PC-3 (cell line): ENCODE measurements at regions not wholly inside any gene's neighbourhood (a gene's known extent, or its start where the extent isn't known, plus 50 kb on each side); places are given as distances from the start of the nearest gene placed in this dataset.

Experiments used
- ATAC-seq: fragments of 200-7000 bp; cut with Tn5 transposase; 2 replicates; pipeline ENCODE4 v1.9.1; 2020; ENCODE audit warnings: mild to moderate bottlenecking, moderate library complexity
- BruUV-seq: library from RNA; stranded (reverse); fragments of 400-500 nt; replicated peaks from 2 replicates; lab custom pipeline; 2021; lab: Mats Ljungman, UMichigan
- CTCF ChIA-PET: fragments of 300-600 bp; sonication (Branson Sonifier 250); formaldehyde crosslinking; loops from one replicate; lab custom pipeline; 2022; ENCODE audit warnings: antibody characterized with exemption; lab: Charles Lee
- POLR2A ChIA-PET: fragments of 300-600 bp; sonication (Branson Sonifier 250); formaldehyde crosslinking; loops from one replicate; lab custom pipeline; 2022; ENCODE audit warnings: antibody characterized with exemption; ENCODE audit not compliant: unreplicated experiment; lab: Charles Lee
- DNase-seq: peaks from one replicate; pipeline ENCODE4 v3.0.0-alpha.2; 2015
- H2AFZ ChIP-seq: fragments of 300-600 bp; sonication (generic); 2 replicates; pipeline ENCODE4 v1.6.0; 2016; ENCODE audit warnings: antibody characterized with exemption, low read length
- H3F3A ChIP-seq: fragments of 300-600 bp; sonication (generic); one replicate; pipeline ENCODE4 v1.6.0; 2017; ENCODE audit warnings: antibody characterized with exemption, low read length, control low read depth, mild to moderate bottlenecking; ENCODE audit not compliant: unreplicated experiment
- H3K27ac ChIP-seq: fragments of 300-600 bp; sonication (generic); 2 replicates; pipeline ENCODE4 v1.5.1; 2016; ENCODE audit warnings: mild to moderate bottlenecking, low read length
- H3K27me3 ChIP-seq: fragments of 300-600 bp; sonication (generic); 2 replicates; pipeline ENCODE4 v1.6.1; 2016; ENCODE audit warnings: low read length, mixed read lengths
- H3K36me3 ChIP-seq: fragments of 300-600 bp; sonication (generic); 2 replicates; pipeline ENCODE4 v1.6.1; 2016; ENCODE audit warnings: low read depth, mixed run types, low read length, mixed read lengths
- H3K4me1 ChIP-seq: fragments of 300-600 bp; sonication (generic); 2 replicates; pipeline ENCODE4 v1.5.1; 2016; ENCODE audit warnings: low read length; ENCODE audit not compliant: insufficient read depth
- H3K4me2 ChIP-seq: fragments of 300-600 bp; sonication (generic); 2 replicates; pipeline ENCODE4 v1.6.0; 2016; ENCODE audit warnings: low read length
- H3K4me3 ChIP-seq: fragments of 300-600 bp; sonication (generic); 2 replicates; pipeline ENCODE4 v1.5.1; 2016; ENCODE audit warnings: mild to moderate bottlenecking, low read length, mixed read lengths
- H3K79me2 ChIP-seq: fragments of 300-600 bp; sonication (generic); 2 replicates; pipeline ENCODE4 v1.6.1; 2017; ENCODE audit warnings: low read length, mixed read lengths
- H3K9ac ChIP-seq: fragments of 300-600 bp; sonication (generic); 2 replicates; pipeline ENCODE4 v1.6.0; 2016; ENCODE audit warnings: mild to moderate bottlenecking, low read length
- H3K9me2 ChIP-seq: fragments of 300-600 bp; sonication (generic); replicated peaks from 2 replicates; pipeline ENCODE4 v1.6.1; 2016; ENCODE audit warnings: mixed run types, low read length, mixed read lengths
- H3K9me3 ChIP-seq: fragments of 300-600 bp; sonication (generic); 2 replicates; pipeline ENCODE4 v1.6.1; 2016; ENCODE audit warnings: low read length, mixed read lengths
- H4K20me1 ChIP-seq: fragments of 300-600 bp; sonication (generic); 2 replicates; pipeline ENCODE4 v1.6.1; 2016; ENCODE audit warnings: low read length, mixed read lengths
- EZH2 ChIP-seq: fragments of 300-600 bp; sonication (generic); IDR thresholded peaks from one replicate; pipeline ENCODE4 v1.6.1; 2017; ENCODE audit warnings: antibody characterized with exemption, mild to moderate bottlenecking, low read length; ENCODE audit not compliant: unreplicated experiment
- EZH2phosphoT487 ChIP-seq: fragments of 300-600 bp; sonication (generic); IDR thresholded peaks from 2 replicates; pipeline ENCODE4 v1.6.1; 2018; ENCODE audit warnings: mild to moderate bottlenecking, antibody characterized with exemption, low read length, borderline replicate concordance
- intact Hi-C: fragments of 100-400 bp; cut with micrococcal nuclease; formaldehyde crosslinking; loops from 2 replicates; pipeline ENCODE4 v1.9.0; 2023
- TF ChIP-seq, protein P1 (sequence below): fragments of 300-600 bp; sonication (generic); conservative IDR thresholded peaks from 2 replicates; pipeline ENCODE4 v1.5.1; 2017; ENCODE audit warnings: antibody characterized with exemption, low read depth, mild to moderate bottlenecking, low read length

DNA sequence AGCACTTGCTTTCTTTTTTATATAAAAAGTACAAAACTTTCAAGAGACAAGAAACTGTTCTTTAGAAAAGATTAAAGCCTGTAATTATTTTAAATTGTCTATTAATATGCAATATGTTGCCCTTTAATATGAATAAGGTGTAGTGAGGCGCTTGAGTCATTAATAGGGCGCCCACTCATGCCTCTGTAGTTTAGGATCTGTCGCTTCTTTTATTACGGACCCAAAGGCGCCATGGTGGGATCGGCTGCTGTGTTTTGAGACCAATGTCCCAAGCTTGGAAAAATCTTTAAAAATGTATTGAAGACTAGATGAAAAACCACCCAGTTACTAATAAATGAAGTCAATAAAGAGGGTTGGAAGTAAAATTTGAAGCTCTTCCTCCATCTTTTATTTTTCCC lies 259.5 kb upstream of the MEIS2 start:
- no peak for TF ChIP-seq EZH2
- Histone ChIP-seq H3K79me2 (no peaks in the 10 kb centered on the region), H3K4me1 (no peaks in the 10 kb centered on the region), H3K27me3 (peaks cover 89% of the 10 kb centered on the region), H3K27ac (no peak overlapping the region), H4K20me1 (no peaks in the 10 kb centered on the region), H3F3A (no peaks in the 10 kb centered on the region), H3K9me2 (no peaks in the 10 kb centered on the region), H3K4me2 (no peak overlapping the region), H2AFZ (no peak overlapping the region), H3K36me3 (no peaks in the 10 kb centered on the region), H3K9me3 (no peaks in the 10 kb centered on the region), H3K9ac (no peak overlapping the region), H3K4me3 (no peak overlapping the region)
- CTCF ChIA-PET: no interaction called here
- POLR2A ChIA-PET: no interaction called here
- no peak for ATAC-seq
- intact Hi-C loops: no loop called here
- BruUV-seq: no TSS peak
- no peak for DNase-seq

DNA sequence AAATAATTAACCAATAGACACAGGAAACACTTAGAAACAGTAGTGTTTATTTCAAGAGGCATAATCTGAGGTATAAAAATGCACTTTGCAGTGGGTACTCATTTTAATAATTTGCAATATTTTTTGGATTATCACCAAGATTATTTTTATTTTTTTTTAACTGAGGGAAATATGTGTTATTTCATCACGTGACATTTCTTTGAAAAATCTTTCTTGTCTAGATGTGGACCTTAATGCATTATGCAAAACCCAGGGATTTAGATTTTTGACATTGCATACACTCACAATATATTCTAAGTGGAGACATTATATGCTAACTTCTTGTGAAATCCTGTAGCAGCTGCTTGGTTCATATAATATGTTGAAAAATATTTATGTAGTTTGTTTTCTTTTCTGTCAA lies 260.4 kb upstream of the MEIS2 start:
- intact Hi-C loops: no loop called here
- Histone ChIP-seq H3K36me3 (no peaks in the 10 kb centered on the region), H3K9me3 (no peaks in the 10 kb centered on the region), H2AFZ (no peak overlapping the region), H4K20me1 (no peaks in the 10 kb centered on the region), H3K27me3 (peaks cover 90% of the 10 kb centered on the region), H3K4me2 (no peak overlapping the region), H3K4me3 (no peak overlapping the region), H3F3A (no peaks in the 10 kb centered on the region), H3K79me2 (no peaks in the 10 kb centered on the region), H3K9ac (no peak overlapping the region), H3K9me2 (no peaks in the 10 kb centered on the region), H3K27ac (no peak overlapping the region), H3K4me1 (no peaks in the 10 kb centered on the region)
- DNase-seq (no peak), ATAC-seq (no peak)
- BruUV-seq: no TSS peak
- POLR2A ChIA-PET: no interaction called here
- CTCF ChIA-PET: no interaction called here
- TF ChIP-seq, protein P1, sequence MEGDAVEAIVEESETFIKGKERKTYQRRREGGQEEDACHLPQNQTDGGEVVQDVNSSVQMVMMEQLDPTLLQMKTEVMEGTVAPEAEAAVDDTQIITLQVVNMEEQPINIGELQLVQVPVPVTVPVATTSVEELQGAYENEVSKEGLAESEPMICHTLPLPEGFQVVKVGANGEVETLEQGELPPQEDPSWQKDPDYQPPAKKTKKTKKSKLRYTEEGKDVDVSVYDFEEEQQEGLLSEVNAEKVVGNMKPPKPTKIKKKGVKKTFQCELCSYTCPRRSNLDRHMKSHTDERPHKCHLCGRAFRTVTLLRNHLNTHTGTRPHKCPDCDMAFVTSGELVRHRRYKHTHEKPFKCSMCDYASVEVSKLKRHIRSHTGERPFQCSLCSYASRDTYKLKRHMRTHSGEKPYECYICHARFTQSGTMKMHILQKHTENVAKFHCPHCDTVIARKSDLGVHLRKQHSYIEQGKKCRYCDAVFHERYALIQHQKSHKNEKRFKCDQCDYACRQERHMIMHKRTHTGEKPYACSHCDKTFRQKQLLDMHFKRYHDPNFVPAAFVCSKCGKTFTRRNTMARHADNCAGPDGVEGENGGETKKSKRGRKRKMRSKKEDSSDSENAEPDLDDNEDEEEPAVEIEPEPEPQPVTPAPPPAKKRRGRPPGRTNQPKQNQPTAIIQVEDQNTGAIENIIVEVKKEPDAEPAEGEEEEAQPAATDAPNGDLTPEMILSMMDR: no peak
- no peak for TF ChIP-seq EZH2phosphoT487
- no peak for TF ChIP-seq EZH2

DNA sequence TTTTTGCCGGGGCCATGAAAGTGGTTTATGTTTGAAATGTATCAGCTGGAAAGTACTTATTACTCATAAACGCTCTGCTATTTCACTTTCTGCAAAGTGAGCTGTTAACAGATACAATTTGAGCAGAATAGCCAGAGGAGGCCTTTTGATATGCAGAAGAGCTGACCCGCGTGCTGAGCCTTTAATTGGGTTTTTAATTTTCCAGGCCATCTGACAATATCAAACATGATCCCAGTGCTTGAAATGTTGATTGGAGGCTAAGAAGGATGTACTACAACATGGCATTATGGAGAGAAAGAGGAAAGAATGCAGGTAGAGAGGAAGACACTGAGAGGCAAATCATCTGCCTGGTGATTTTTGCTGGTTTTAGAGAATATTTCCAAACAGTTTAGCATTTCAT lies 261.3 kb upstream of the MEIS2 start:
- ATAC-seq (no peak), DNase-seq (no peak)
- Histone ChIP-seq H3K79me2 (no peaks in the 10 kb centered on the region), H3K4me3 (no peak overlapping the region), H3K4me1 (no peaks in the 10 kb centered on the region), H3K4me2 (no peak overlapping the region), H2AFZ (no peak overlapping the region), H3K27me3 (peaks cover 92% of the 10 kb centered on the region), H3K36me3 (no peaks in the 10 kb centered on the region), H3K9ac (no peak overlapping the region), H3K9me2 (no peaks in the 10 kb centered on the region), H3K9me3 (no peaks in the 10 kb centered on the region), H4K20me1 (no peaks in the 10 kb centered on the region), H3K27ac (no peak overlapping the region), H3F3A (no peaks in the 10 kb centered on the region)
- BruUV-seq: no TSS peak
- ChIA-PET POLR2A (no interaction called here), CTCF (no interaction called here)
- intact Hi-C loops: no loop called here
- TF ChIP-seq EZH2phosphoT487: no peak
- TF ChIP-seq, protein P1: no peak
- no peak for TF ChIP-seq EZH2
